GM13977 (cell line): ENCODE measurements at regions not wholly inside any gene's neighbourhood (a gene's known extent, or its start where the extent isn't known, plus 50 kb on each side); places are given as distances from the start of the nearest gene placed in this dataset.
"Not testable (repeated sequence)": the region's sequence is repeated elsewhere in the genome, so short reads cannot be mapped to it uniquely, and the experiment has no call there.

Experiments used
- DNase-seq: peaks from one replicate; pipeline ENCODE4 v3.0.0; 2012; ENCODE audit warnings: low spot score
- CTCF ChIP-seq: IDR thresholded peaks from 2 replicates; pipeline ENCODE4 v1.5.1; 2012; ENCODE audit warnings: mild to moderate bottlenecking, control low read depth; ENCODE audit not compliant: insufficient read depth; ENCODE audit errors: extremely low read depth, missing control alignments
- in situ Hi-C: fragments of 300-500 bp; cut with MboI; formaldehyde crosslinking; loops from one replicate; pipeline ENCODE4 v1.12.0; 2022; ENCODE audit warnings: low sequenced_read_pairs, low pct_unique_long_range_greater_than_20kb, mixed read lengths, inconsistent platforms; ENCODE audit not compliant: unreplicated experiment

GRCh38 chr2:120541972-120542670 is 193.5 kb upstream of the GLI2 start:
- no peak for TF ChIP-seq CTCF
- no peak for DNase-seq
- in situ Hi-C loops: no loop called here

GRCh38 chr2:120542911-120543527 is 192.6 kb upstream of the GLI2 start:
- in situ Hi-C loops: no loop called here
- no peak for TF ChIP-seq CTCF
- DNase-seq: no peak

- DNase-seq: no peak
- in situ Hi-C loops: no loop called here
- no peak for TF ChIP-seq CTCF
Observed at GRCh38 chr2:120543899-120544298, 191.8 kb upstream of the GLI2 start.

GRCh38 chr2:120544522-120544921 is 191.1 kb upstream of the GLI2 start:
- TF ChIP-seq CTCF: no peak
- DNase-seq: no peak
- in situ Hi-C loops: no loop called here

- in situ Hi-C loops, DNase-seq: not testable (repeated sequence)
Observed at GRCh38 chr2:120545007-120545406, 190.7 kb upstream of the GLI2 start.

- DNase-seq: no peak
- in situ Hi-C loops: no loop called here
- no peak for TF ChIP-seq CTCF
Observed at GRCh38 chr2:120545521-120546047, 190.1 kb upstream of the GLI2 start.

GRCh38 chr2:120546048-120546864 is 189.4 kb upstream of the GLI2 start:
- DNase-seq: no peak
- in situ Hi-C loops: no loop called here
- TF ChIP-seq CTCF: no peak
